CD8-positive, alpha-beta memory T cell (primary cell): ENCODE measurements at regions not wholly inside any gene's neighbourhood (a gene's known extent, or its start where the extent isn't known, plus 50 kb on each side); places are given as distances from the start of the nearest gene placed in this dataset.

Source experiments
- CTCF ChIA-PET: fragments of 350-600 bp; sonication (Branson Sonifier 250); formaldehyde crosslinking; loops from one replicate; lab custom pipeline; 2021; ENCODE audit warnings: antibody characterized with exemption; lab: Charles Lee
- POLR2A ChIA-PET: fragments of 350-600 bp; sonication (Branson Sonifier 250); formaldehyde crosslinking; loops from one replicate; lab custom pipeline; 2021; ENCODE audit warnings: antibody characterized with exemption; lab: Charles Lee
- DNase-seq, 5 donors: peaks; one replicate each; pipeline versions ENCODE4 v3.0.0 to v3.0.0-alpha.2; 2020 to 2022; ENCODE audit warnings: mixed read lengths in 1 of 5
- H3K27ac ChIP-seq: one replicate; pipeline ENCODE4 v1.7.0; 2013; ENCODE audit warnings: low read depth, mild to moderate bottlenecking, low read length, moderate library complexity
- H3K27me3 ChIP-seq: 2 replicates; pipeline ENCODE4 v1.7.0; 2013; ENCODE audit warnings: low read length, mild to moderate bottlenecking; ENCODE audit not compliant: insufficient read depth, poor library complexity, severe bottlenecking
- H3K36me3 ChIP-seq: 2 replicates; pipeline ENCODE4 v1.7.0; 2013; ENCODE audit warnings: mild to moderate bottlenecking, low read length, moderate library complexity; ENCODE audit not compliant: insufficient read depth
- H3K4me1 ChIP-seq: 2 replicates; pipeline ENCODE4 v1.7.0; 2013; ENCODE audit warnings: mild to moderate bottlenecking, low read length, moderate library complexity; ENCODE audit not compliant: insufficient read depth
- H3K4me3 ChIP-seq: 2 replicates; pipeline ENCODE4 v1.7.0; 2013; ENCODE audit warnings: mild to moderate bottlenecking, low read length
- H3K9me3 ChIP-seq: 2 replicates; pipeline ENCODE4 v1.7.0; 2013; ENCODE audit warnings: mild to moderate bottlenecking, low read length
- H3K27ac Mint-ChIP-seq, 8 donors: one replicate each; pipeline ENCODE4 v1.8.0; 2020 to 2021; ENCODE audit warnings: mixed read lengths in 8 of 8, mild to moderate bottlenecking in 6 of 8, inconsistent platforms in 3 of 8, moderate library complexity in 3 of 8
- H3K27me3 Mint-ChIP-seq, 2 donors: one replicate each; pipeline ENCODE4 v1.8.0; 2020 to 2021; ENCODE audit warnings: mixed read lengths in 2 of 2, mild to moderate bottlenecking in 1 of 2, moderate library complexity in 1 of 2
- H3K36me3 Mint-ChIP-seq, 3 donors: one replicate each; pipeline ENCODE4 v1.8.0; 2020 to 2021; ENCODE audit warnings: mixed read lengths in 3 of 3, inconsistent platforms in 1 of 3, mild to moderate bottlenecking in 1 of 3
- H3K4me1 Mint-ChIP-seq, 3 donors: one replicate each; pipeline ENCODE4 v1.8.0; 2020 to 2021; ENCODE audit warnings: mixed read lengths in 3 of 3, inconsistent platforms in 1 of 3, mild to moderate bottlenecking in 1 of 3
- H3K4me3 Mint-ChIP-seq, 7 donors: one replicate each; pipeline ENCODE4 v1.8.0; 2020 to 2021; ENCODE audit warnings: mixed read lengths in 7 of 7, mild to moderate bottlenecking in 6 of 7, moderate library complexity in 4 of 7, inconsistent platforms in 2 of 7
- H3K9me3 Mint-ChIP-seq, 5 donors: one replicate each; pipeline ENCODE4 v1.8.0; 2020 to 2022; ENCODE audit warnings: mixed read lengths in 5 of 5, mild to moderate bottlenecking in 3 of 5, moderate library complexity in 2 of 5, inconsistent platforms in 1 of 5

DNA sequence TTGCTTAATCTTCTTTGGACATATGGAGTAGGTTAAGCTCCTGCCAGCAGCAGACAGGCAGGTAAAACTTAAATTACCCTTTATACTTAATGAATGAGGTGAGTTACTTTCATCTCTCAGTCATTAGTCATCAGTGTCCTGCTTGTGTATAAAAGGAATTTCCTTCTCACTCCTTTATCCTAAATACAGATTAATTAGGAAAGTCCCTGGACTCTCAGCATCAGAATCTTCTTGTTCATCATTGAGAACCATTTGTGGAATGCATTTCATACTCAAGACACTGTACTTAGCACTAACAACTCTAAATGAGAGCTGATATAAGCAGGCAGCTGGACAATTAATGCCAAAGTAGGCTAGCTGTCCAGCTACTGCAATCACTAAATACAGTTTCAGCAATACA, 630.4 kb downstream of the METTL15 start:
- Histone ChIP-seq H3K4me1 (no peaks in the 10 kb centered on the region), H3K27me3 (no peaks in the 10 kb centered on the region), H3K4me3 (no peak overlapping the region), H3K9me3 (no peaks in the 10 kb centered on the region), H3K27ac (no peak overlapping the region), H3K36me3 (no peaks in the 10 kb centered on the region)
- no peak overlapping the region for H3K27ac Mint-ChIP-seq
- H3K36me3 Mint-ChIP-seq, result no peaks in the 10 kb centered on the region
- no peaks in the 10 kb centered on the region for H3K4me1 Mint-ChIP-seq
- CTCF ChIA-PET, result no interaction called here
- H3K9me3 Mint-ChIP-seq, result peaks cover 3 to 16% (median 6%) of the 10 kb centered on the region in 5 donors
- no peak for DNase-seq
- no peak overlapping the region for H3K4me3 Mint-ChIP-seq
- POLR2A ChIA-PET, result no interaction called here
- peaks cover 0 to 1% of the 10 kb centered on the region in 2 donors for H3K27me3 Mint-ChIP-seq

DNA sequence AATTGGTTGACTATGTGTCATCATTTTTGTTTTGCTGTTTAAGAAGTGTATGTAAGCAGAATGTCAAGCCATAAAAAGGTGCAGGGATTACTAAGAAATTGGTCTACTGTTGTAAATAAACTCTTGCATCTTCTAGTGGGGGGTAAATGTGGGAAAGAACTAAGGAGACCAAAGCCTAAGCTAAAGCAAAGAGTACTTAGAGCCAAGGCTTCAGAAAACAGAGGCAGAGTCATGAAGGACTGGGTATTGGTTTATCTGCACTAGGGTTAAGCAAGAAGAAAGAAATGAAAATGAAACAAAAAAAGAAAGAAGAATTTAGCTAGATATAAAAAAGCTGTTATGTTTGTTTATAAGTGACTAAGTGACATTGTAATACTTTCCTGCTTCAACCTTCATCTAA, 628.1 kb downstream of the METTL15 start:
- peaks cover 0 to 1% of the 10 kb centered on the region in 2 donors for H3K27me3 Mint-ChIP-seq

DNA sequence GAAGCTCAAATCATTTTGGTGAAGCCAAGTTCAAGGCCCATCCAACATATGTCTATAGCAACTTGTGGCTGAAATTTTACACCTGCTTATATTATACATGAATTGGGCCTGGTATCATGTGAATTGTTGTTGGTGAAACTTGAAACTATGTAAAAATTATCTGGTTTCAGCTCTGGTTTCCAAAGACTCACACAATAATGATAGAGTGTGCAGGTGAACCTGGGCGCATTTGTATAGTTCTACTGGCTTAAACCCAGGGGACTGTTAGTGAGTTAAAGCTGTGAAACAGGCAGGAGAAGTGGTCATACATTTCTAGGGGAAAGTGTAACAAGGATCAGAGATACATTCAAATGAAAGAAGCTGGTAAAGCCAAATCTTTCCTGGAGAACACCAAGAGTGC, 627.3 kb downstream of the METTL15 start:
- H3K9me3 ChIP-seq, result no peaks in the 10 kb centered on the region
- no peaks in the 10 kb centered on the region for H3K36me3 Mint-ChIP-seq
- ChIA-PET CTCF (interaction anchor here (0.9 kb wide), 1 partner anchor 23 kb away, joined by 3 read pairs; no protein-coding TSS in a partner anchor), POLR2A (no interaction called here)
- no peak overlapping the region for H3K4me3 ChIP-seq
- H3K27me3 ChIP-seq, result no peaks in the 10 kb centered on the region
- no peaks in the 10 kb centered on the region for H3K36me3 ChIP-seq
- no peaks in the 10 kb centered on the region for H3K4me1 ChIP-seq
- H3K27ac ChIP-seq, result no peak overlapping the region
- H3K9me3 Mint-ChIP-seq, result peaks cover 0 to 18% (median 10%) of the 10 kb centered on the region in 5 donors
- H3K27me3 Mint-ChIP-seq, result peaks cover 0 to 1% of the 10 kb centered on the region in 2 donors
- H3K27ac Mint-ChIP-seq, result no peak overlapping the region
- H3K4me1 Mint-ChIP-seq, result no peaks in the 10 kb centered on the region
- no peak for DNase-seq
- H3K4me3 Mint-ChIP-seq, result no peak overlapping the region

More for the DNA sequence above, 628.1 kb downstream of the METTL15 start:
- Mint-ChIP-seq H3K27ac (no peak overlapping the region), H3K4me1 (no peaks in the 10 kb centered on the region), H3K9me3 (peaks cover 0 to 20% (median 10%) of the 10 kb centered on the region in 5 donors), H3K36me3 (no peaks in the 10 kb centered on the region), H3K4me3 (no peak overlapping the region)
- Histone ChIP-seq H3K4me1 (no peaks in the 10 kb centered on the region), H3K27ac (no peak overlapping the region), H3K4me3 (no peak overlapping the region), H3K36me3 (no peaks in the 10 kb centered on the region), H3K27me3 (no peaks in the 10 kb centered on the region), H3K9me3 (no peaks in the 10 kb centered on the region)
- DNase-seq, result no peak
- CTCF ChIA-PET, result interaction anchor here (0.9 kb wide), 1 partner anchor 22 kb away, joined by 3 read pairs; no protein-coding TSS in a partner anchor
- POLR2A ChIA-PET, result no interaction called here

DNA sequence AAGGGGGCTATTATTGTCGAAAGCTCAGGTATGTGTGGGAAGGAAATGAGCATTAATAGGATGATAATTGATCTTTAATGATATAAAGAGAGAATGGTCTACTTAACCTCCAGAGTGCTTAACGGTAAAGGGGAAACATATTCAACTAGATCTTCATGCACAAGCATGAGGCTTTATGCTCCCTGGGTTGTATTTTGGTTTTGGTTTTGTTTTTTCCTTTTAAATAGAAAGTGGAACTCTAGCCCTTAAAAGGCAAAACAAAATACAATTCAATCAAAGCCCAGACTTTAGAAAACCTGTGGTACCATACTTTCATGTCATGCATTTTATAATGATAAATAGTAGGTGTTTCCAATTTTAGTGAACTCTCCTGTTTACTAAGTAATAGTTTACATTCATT, 622.7 kb downstream of the METTL15 start:
- no peaks in the 10 kb centered on the region for H3K36me3 ChIP-seq

DNA sequence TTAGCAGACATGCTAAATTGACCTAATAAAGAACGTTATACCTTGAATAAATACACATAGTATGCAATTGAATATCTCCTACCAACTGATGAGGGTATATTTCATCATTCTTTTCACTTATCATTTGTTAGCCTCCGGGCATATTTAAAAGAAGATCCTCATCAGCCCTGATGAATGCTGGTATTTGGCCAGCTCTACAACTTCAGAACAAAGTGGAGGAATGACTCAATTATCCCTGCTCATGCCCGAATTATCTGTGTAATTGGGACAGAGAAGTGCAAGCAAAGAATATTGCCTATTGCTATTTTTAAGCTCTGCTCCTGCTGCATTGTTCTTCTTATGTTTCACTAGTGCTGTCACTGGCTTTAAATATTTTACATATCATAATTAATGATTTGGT, 622.1 kb downstream of the METTL15 start:
- Histone ChIP-seq H3K4me3 (no peak overlapping the region), H3K36me3 (no peaks in the 10 kb centered on the region), H3K27ac (no peak overlapping the region), H3K27me3 (no peaks in the 10 kb centered on the region), H3K9me3 (no peaks in the 10 kb centered on the region), H3K4me1 (no peaks in the 10 kb centered on the region)
- CTCF ChIA-PET, result no interaction called here
- Mint-ChIP-seq H3K36me3 (no peaks in the 10 kb centered on the region), H3K27ac (no peak overlapping the region), H3K4me1 (no peaks in the 10 kb centered on the region), H3K4me3 (no peak overlapping the region), H3K27me3 (peaks cover 0 to under 1% of the 10 kb centered on the region in 2 donors), H3K9me3 (peaks cover 0 to 14% (median 8%) of the 10 kb centered on the region in 5 donors)
- DNase-seq, result no peak
- POLR2A ChIA-PET, result no interaction called here

More for the DNA sequence above, 622.7 kb downstream of the METTL15 start:
- ChIA-PET POLR2A (no interaction called here), CTCF (no interaction called here)
- H3K27me3 Mint-ChIP-seq, result peaks cover 0 to 1% of the 10 kb centered on the region in 2 donors
- H3K27me3 ChIP-seq, result no peaks in the 10 kb centered on the region
- H3K4me1 ChIP-seq, result no peaks in the 10 kb centered on the region
- no peak overlapping the region for H3K27ac ChIP-seq
- H3K9me3 ChIP-seq, result no peaks in the 10 kb centered on the region
- DNase-seq, result no peak
- no peaks in the 10 kb centered on the region for H3K36me3 Mint-ChIP-seq
- H3K4me3 Mint-ChIP-seq, result no peak overlapping the region
- H3K4me3 ChIP-seq, result no peak overlapping the region
- no peaks in the 10 kb centered on the region for H3K4me1 Mint-ChIP-seq
- no peak overlapping the region for H3K27ac Mint-ChIP-seq
- H3K9me3 Mint-ChIP-seq, result peaks cover 0 to 14% (median 7%) of the 10 kb centered on the region in 5 donors

DNA sequence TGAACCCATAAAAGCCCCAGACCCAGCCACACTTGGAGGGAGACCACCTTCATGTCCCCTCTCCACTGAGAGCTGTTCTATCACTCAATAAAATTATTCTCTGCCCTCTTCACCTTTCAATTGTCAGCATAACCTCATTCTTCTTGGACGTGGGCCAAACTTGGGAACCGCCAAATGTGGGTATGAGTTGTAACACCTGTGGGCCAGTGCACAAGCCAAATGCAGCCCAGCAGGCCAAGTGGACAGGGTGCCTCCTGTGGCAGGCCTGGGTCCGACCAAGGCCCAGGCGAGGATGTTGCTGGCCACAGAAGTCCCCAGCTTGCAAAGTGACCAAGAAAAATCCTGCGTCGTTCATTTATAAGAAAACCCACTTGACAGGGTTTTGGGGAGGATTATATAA, 621.2 kb downstream of the METTL15 start:
- Mint-ChIP-seq H3K9me3 (peaks cover 0 to 8% (median 7%) of the 10 kb centered on the region in 5 donors), H3K4me3 (no peak overlapping the region), H3K4me1 (no peaks in the 10 kb centered on the region), H3K36me3 (no peaks in the 10 kb centered on the region), H3K27ac (no peak overlapping the region), H3K27me3 (no peaks in the 10 kb centered on the region)
- ChIA-PET POLR2A (no interaction called here), CTCF (no interaction called here)
- Histone ChIP-seq H3K36me3 (no peaks in the 10 kb centered on the region), H3K27ac (no peak overlapping the region), H3K9me3 (no peaks in the 10 kb centered on the region), H3K4me3 (no peak overlapping the region), H3K4me1 (no peaks in the 10 kb centered on the region), H3K27me3 (no peaks in the 10 kb centered on the region)
- no peak for DNase-seq

DNA sequence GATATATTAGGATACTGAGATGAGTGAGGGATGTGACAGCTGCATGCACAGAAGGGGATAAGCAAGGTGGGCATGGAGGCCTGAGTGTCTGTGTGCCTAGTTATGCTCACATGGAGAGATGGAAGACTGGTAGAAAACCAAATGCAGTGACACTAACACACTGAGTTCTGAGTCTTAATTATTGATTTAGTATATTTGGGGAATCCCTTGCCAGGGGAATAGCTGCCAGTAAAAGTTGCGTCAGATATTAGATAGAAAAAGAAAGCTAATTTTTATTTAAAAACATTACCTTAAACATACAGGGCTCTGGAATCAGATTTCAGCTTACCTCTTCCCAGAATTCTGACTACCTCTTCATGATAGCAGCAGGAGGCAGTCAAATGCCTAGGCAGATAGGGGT, 620.5 kb downstream of the METTL15 start:
- H3K9me3 ChIP-seq, result no peaks in the 10 kb centered on the region
- no peaks in the 10 kb centered on the region for H3K4me1 ChIP-seq
- H3K27ac Mint-ChIP-seq, result no peak overlapping the region
- H3K27me3 ChIP-seq, result no peaks in the 10 kb centered on the region
- no peaks in the 10 kb centered on the region for H3K36me3 Mint-ChIP-seq
- no peaks in the 10 kb centered on the region for H3K4me1 Mint-ChIP-seq
- CTCF ChIA-PET, result no interaction called here
- POLR2A ChIA-PET, result no interaction called here
- no peak overlapping the region for H3K27ac ChIP-seq
- peaks cover 0 to 8% (median 4%) of the 10 kb centered on the region in 5 donors for H3K9me3 Mint-ChIP-seq
- no peak for DNase-seq
- no peaks in the 10 kb centered on the region for H3K27me3 Mint-ChIP-seq
- H3K36me3 ChIP-seq, result no peaks in the 10 kb centered on the region
- H3K4me3 ChIP-seq, result no peak overlapping the region
- no peak overlapping the region for H3K4me3 Mint-ChIP-seq

DNA sequence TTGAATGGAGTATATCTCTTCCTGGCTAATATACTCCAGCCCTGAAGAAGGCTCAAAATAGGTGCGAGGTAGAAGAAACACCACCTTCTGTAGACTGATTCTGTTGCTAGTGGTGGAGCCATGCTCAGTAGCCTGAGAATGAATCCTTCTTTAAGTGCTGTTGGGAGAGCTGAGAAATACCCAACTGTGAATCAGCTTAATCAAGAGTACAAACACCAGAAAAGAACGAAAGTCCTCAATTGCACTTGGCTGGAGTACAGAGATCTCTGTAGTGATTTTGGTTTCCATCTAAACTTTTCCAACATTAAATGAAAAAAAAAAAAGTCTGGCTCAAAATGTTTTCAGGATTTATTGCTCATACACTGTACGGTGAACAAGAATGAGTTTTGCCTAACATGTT, 619.1 kb downstream of the METTL15 start:
- Mint-ChIP-seq H3K36me3 (no peaks in the 10 kb centered on the region), H3K9me3 (peaks cover 0 to 5% (median under 1%) of the 10 kb centered on the region in 5 donors), H3K4me3 (no peak overlapping the region), H3K27ac (no peak overlapping the region), H3K4me1 (no peaks in the 10 kb centered on the region), H3K27me3 (no peaks in the 10 kb centered on the region)
- POLR2A ChIA-PET, result no interaction called here
- H3K36me3 ChIP-seq, result no peaks in the 10 kb centered on the region
- no peak overlapping the region for H3K4me3 ChIP-seq
- no peaks in the 10 kb centered on the region for H3K4me1 ChIP-seq
- no peak overlapping the region for H3K27ac ChIP-seq
- H3K27me3 ChIP-seq, result no peaks in the 10 kb centered on the region
- H3K9me3 ChIP-seq, result no peaks in the 10 kb centered on the region
- DNase-seq, result no peak
- CTCF ChIA-PET, result no interaction called here
